GM19372 (cell line): ENCODE measurements at regions not wholly inside any gene's neighbourhood (a gene's known extent, or its start where the extent isn't known, plus 50 kb on each side); places are given as distances from the start of the nearest gene placed in this dataset.

Experiments used
- ATAC-seq: cut with Tn5 transposase; IDR thresholded peaks from one replicate; pipeline ENCODE4 v1.9.1; 2021; ENCODE audit warnings: mild to moderate bottlenecking, low read depth, moderate library complexity; ENCODE audit not compliant: unreplicated experiment

DNA sequence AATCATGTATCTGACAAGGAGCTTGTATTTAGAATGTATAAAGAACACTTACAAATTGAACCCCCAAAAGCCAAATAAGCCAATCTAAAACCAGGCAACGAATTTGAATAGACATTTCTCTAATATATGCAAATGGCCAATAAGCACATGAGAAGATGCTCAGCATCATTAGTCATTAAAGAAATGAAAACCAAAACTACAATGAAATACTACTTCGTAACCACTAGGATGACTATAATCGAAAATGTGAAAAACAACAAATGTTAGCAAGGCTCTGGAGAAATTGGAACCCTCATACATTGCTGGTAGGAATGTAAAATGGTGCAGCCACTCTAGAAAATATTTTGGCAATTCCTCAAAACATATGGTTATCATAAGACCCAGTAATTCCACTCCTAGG is 105.8 kb upstream of the TOP1 start:
- ATAC-seq: no peak

- no peak for ATAC-seq
Observed at GRCh38 chr20:40925829-40926510, 102.7 kb upstream of the TOP1 start.

- no peak for ATAC-seq
Observed at GRCh38 chr20:40926928-40927327, 101.7 kb upstream of the TOP1 start.

DNA sequence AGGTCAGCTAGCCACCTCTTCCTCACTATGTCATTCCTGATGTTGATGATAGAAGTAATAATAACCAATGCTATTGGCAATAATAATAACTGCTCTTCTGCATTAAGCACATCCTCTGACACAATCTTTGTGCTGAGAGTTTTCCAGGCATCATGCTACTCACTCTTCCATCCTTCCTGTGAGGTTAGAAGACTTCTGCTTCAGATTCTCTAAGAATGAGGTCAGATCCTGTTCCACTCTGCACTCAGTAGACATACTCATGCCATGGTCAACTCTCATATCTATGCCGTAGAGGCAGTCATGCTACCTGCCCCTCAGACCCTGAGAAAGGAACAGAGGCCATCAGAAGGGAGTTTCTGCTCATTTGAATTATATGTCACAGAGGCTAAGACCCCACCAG is 98.1 kb upstream of the TOP1 start:
- no peak for ATAC-seq

DNA sequence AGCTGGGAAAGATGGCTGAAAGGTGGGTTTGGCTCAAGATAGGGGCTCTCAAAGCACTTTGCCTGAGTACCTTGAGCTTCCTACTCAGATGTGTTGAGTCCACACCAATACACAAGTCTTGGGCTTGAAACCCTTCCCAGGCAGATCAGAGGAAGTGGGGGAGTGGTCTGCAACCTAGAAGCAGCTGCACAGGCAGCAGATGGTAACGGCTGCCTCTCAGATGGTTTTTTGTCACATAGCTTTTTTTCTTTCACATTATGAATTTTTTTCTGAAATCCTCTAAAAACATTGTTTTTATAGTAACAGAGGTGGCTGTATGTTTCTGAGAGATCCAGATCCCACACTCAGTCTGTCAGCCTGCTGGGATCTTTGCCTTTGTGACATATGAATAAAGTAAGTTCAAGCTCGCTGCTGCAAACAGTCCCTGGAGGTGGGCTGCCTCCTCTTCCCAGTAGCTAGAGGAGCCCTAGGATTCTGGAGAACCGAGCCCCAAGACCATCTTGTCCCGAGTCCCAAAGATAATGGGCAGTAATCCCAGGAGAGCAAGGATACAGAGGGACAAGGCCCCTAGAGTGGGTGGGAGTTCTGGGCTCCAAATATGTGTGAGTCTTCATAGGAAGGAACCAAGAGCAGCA is 97.1 kb upstream of the TOP1 start:
- no peak for ATAC-seq

DNA sequence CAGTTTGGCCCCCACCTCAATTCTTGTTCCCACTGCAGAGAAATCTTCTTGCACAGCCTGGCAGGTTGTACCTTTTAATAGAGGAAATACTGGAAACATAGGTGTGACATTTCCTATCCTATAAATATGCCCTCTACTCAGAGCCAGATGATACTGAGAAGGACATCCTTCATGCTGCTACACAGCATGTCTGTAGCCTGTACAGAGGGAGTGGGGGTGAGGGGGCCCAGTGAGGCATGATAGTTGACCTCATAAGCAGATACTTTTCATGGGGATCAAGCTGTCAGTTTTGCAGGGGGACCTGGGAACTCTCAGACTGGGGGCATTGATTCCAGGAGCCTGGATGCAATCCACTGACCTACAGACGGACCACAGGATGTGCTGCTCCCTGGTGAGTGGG is 96.2 kb upstream of the TOP1 start:
- no peak for ATAC-seq

- no peak for ATAC-seq
Observed at GRCh38 chr20:40933758-40934157, 94.9 kb upstream of the TOP1 start.

- no peak for ATAC-seq
Observed at GRCh38 chr20:40938020-40938419, 90.6 kb upstream of the TOP1 start.

- ATAC-seq: no peak
Observed at GRCh38 chr20:40939667-40940066, 89.0 kb upstream of the TOP1 start.

DNA sequence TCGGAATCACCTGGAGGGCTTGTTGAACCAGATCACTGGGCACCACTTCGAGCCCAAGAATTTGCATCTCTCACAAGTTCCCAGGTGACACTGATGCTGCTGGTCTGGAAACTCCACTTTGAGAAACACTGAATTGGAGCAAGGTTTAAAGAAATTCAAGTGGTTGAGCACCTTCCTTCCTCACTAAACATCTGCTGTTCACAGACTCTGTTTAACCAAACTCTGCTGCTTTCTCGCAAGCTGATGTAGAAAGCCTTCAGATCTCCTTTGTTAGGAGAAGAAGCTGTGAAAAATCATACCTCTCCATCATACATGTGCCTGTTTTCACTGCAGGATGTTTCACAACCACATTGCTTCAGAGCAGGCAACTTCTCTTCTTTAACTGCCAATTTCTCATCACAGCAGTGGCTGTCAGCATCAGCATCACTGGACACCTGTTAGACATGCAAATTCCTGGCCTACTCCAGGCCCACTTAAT is 87.5 kb upstream of the TOP1 start:
- no peak for ATAC-seq

DNA sequence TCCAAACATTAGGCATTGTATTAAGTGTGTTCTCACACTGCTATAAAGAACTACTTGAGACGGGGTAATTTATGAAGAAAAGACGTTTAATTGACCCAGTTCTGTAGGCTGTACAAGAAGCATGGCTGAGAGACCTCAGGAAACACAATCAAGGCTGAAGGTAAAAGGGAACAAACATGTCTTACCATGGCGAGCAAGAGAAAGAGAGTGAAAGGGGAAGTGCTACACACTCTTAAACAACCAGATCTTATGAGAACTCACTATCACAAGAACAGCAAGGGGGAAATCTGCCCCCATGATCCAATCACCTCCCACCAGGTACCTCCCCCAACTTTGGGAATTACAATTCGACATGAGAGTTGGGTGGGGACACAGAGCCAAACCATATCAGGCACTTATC is 86.6 kb upstream of the TOP1 start:
- ATAC-seq: no peak

DNA sequence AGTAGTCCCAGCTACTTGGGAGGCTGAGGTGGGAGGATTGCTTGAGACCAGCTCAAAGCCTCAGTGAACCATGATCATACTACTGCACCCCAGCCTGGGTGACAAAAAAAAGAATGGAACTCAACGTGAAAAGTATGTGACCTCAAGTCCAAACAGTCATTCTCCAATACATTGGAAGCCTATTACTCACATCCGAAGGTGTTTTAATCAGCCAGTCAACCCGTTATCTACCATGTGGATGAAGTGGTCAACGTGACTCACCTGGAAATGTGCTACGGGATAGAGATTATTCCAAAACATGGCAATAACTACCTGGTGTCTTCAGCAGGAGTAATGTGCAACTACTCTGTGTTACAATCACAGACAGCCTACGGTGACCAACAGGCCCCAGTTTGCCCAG is 85.8 kb upstream of the TOP1 start:
- no peak for ATAC-seq

DNA sequence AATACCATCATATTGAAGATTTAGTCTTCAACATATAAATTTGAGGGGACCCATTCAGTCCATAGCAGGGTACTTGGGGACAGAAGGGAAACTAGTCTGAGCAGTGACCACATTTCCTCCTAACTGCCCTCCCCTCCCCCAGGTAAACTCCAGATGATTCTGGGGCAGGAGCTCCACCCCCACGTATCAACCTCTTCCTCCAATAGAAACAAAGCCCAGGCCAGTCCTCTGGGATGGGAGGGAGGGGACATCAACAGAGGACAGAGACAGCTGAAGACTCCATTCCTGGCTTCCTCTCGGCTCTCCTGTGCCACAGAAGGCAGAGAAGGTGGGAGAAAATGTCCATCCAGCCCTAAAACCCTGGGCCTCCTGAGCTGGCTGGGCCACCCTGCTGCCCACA is 85.0 kb upstream of the TOP1 start:
- no peak for ATAC-seq

GRCh38 chr20:40945189-40945588 is 83.4 kb upstream of the TOP1 start:
- ATAC-seq: no peak

GRCh38 chr20:40945754-40946450 is 82.7 kb upstream of the TOP1 start:
- ATAC-seq: no peak

DNA sequence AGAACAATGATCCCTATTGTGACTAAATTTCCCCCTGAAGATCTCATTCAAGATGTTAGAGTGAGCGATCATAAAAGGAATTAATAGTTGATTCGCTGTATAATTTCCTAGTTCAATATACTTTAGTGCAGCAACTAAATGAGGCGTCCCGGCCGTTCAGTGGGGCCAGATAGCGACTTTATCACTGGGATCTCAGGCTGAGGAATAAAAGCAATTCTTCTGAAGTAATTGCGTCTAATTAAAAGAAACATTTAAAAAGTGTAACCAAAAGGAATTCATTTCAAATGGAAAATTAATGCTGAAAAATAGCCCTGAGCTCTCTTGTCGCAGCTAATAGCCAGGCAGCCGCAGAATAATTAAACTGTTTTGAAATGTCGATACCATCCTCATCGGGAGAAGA is 82.2 kb upstream of the TOP1 start:
- ATAC-seq: no peak

DNA sequence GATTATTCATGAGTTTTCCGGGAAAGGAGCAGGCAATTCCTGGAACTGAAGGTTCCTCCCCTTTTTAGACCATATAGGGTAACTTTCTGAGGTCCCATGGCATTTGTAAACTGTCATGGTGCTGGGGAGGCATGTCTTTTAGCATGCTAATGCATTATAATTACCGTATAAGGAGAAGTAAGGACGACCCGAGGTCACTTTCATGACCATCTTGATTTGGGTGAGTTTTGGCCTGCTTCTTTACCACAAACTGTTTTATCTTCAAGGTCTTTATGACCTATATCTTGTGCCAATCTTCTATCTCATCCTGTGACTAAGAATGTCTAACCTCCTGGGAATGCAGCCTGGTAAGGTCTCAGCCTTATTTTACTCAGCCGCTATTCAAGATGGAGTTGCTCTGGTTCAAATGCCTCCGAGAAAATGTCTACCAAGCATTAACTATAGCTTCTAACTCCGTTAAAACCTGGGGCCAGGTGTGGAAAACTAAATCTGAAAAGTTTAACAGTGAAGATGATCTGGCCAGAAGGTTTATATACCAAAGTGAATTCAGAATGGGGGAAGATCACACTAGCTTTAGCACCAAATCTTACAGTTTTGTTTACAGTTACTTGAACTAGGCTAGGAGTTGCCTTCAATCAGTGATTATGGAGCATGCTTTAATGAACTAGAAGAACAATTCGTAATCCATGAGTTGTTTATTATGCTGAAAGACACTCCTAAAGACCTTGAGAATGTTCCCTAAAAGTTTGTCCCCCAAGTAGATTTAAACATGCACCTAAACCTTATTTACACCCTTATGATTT is 80.0 kb upstream of the TOP1 start:
- ATAC-seq: no peak

- ATAC-seq: no peak
Observed at GRCh38 chr20:40949346-40949745, 79.3 kb upstream of the TOP1 start.

GRCh38 chr20:40952136-40952535 is 76.5 kb upstream of the TOP1 start:
- no peak for ATAC-seq

- ATAC-seq: no peak
Observed at GRCh38 chr20:40953416-40953815, 75.2 kb upstream of the TOP1 start.

GRCh38 chr20:40953856-40954255 is 74.8 kb upstream of the TOP1 start:
- no peak for ATAC-seq
